Liver (tissue), 8 donors: ENCODE measurements at regions not wholly inside any gene's neighbourhood (a gene's known extent, or its start where the extent isn't known, plus 50 kb on each side); places are given as distances from the start of the nearest gene placed in this dataset.

Experiments used
- DNase-seq: peaks from one replicate; pipeline ENCODE4 v3.0.0-alpha.2; 2017; ENCODE audit warnings: low spot score
- H3K27ac ChIP-seq, 2 donors: one replicate each; pipeline ENCODE4 v1.7.0; 2013; ENCODE audit warnings: inconsistent platforms in 2 of 2, low read length in 2 of 2, control low read depth in 1 of 2, low read depth in 1 of 2, mild to moderate bottlenecking in 1 of 2
- H3K27me3 ChIP-seq, 4 donors: one replicate each; pipeline versions ENCODE4 v1.6.1 to v1.7.0; 2013; ENCODE audit warnings: low read length in 3 of 4, inconsistent platforms in 1 of 4, mild to moderate bottlenecking in 1 of 4, moderate library complexity in 1 of 4; ENCODE audit not compliant: control insufficient read depth in 4 of 4, insufficient read depth in 4 of 4
- H3K36me3 ChIP-seq, 4 donors: one replicate each; pipeline versions ENCODE4 v1.6.1 to v1.7.0; 2013; ENCODE audit warnings: low read length in 3 of 4, mild to moderate bottlenecking in 3 of 4, low read depth in 1 of 4, moderate library complexity in 1 of 4; ENCODE audit not compliant: control insufficient read depth in 4 of 4, insufficient read depth in 3 of 4
- H3K4me1 ChIP-seq, 4 donors: one replicate each; pipeline versions ENCODE4 v1.6.1 to v1.7.0; 2013; ENCODE audit warnings: low read length in 3 of 4, mild to moderate bottlenecking in 3 of 4, moderate library complexity in 1 of 4; ENCODE audit not compliant: control insufficient read depth in 4 of 4, insufficient read depth in 4 of 4
- H3K4me3 ChIP-seq, 3 donors: one replicate each; pipeline versions ENCODE4 v1.6.1 to v1.7.0; 2013; ENCODE audit warnings: low read length in 3 of 3, control low read depth in 1 of 3, low read depth in 1 of 3, mild to moderate bottlenecking in 1 of 3
- H3K9ac ChIP-seq, 2 donors: one replicate each; pipeline ENCODE4 v1.7.0; 2013; ENCODE audit warnings: low read length in 2 of 2, mild to moderate bottlenecking in 2 of 2, moderate library complexity in 2 of 2, control low read depth in 1 of 2, low read depth in 1 of 2
- H3K9me3 ChIP-seq, 4 donors: one replicate each; pipeline versions ENCODE4 v1.6.1 to v1.7.0; 2013; ENCODE audit warnings: low read length in 3 of 4; ENCODE audit not compliant: control insufficient read depth in 4 of 4
- EGR1 ChIP-seq, 2 donors: IDR thresholded peaks; 2 replicates each; pipeline ENCODE4 v1.6.1; 2016 to 2018; ENCODE audit warnings: antibody characterized with exemption in 2 of 2, low read depth in 2 of 2
- FOXA1 ChIP-seq: IDR thresholded peaks from 2 replicates; pipeline ENCODE4 v1.6.1; 2016; ENCODE audit warnings: antibody characterized with exemption
- FOXA2 ChIP-seq: IDR thresholded peaks from 2 replicates; pipeline ENCODE4 v1.6.1; 2016; ENCODE audit warnings: antibody characterized with exemption
- GABPA ChIP-seq, 2 donors: IDR thresholded peaks in 1 of 2; conservative IDR thresholded peaks in 1 of 2; 2 replicates each; pipeline ENCODE4 v1.6.1; 2016; ENCODE audit warnings: antibody characterized with exemption in 2 of 2, mild to moderate bottlenecking in 1 of 2, moderate library complexity in 1 of 2
- HNF4A ChIP-seq, 2 donors: conservative IDR thresholded peaks; 2 replicates each; pipeline ENCODE4 v1.6.1; 2016; ENCODE audit warnings: antibody characterized with exemption in 2 of 2, mild to moderate bottlenecking in 2 of 2
- HNF4G ChIP-seq: IDR thresholded peaks from 2 replicates; pipeline ENCODE4 v1.6.1; 2016; ENCODE audit warnings: antibody characterized with exemption
- RAD21 ChIP-seq, 2 donors: IDR thresholded peaks; 2 replicates each; pipeline ENCODE4 v1.6.1; 2016; ENCODE audit warnings: antibody characterized with exemption in 2 of 2, mild to moderate bottlenecking in 2 of 2
- REST ChIP-seq: IDR thresholded peaks from 2 replicates; pipeline ENCODE4 v1.6.1; 2016; ENCODE audit warnings: antibody characterized with exemption, mild to moderate bottlenecking
- RXRA ChIP-seq, 2 donors: IDR thresholded peaks; 2 replicates each; pipeline ENCODE4 v1.6.1; 2017 to 2018; ENCODE audit warnings: antibody characterized with exemption in 2 of 2, mild to moderate bottlenecking in 1 of 2
- SP1 ChIP-seq: IDR thresholded peaks from 2 replicates; pipeline ENCODE4 v1.6.1; 2018; ENCODE audit warnings: antibody characterized with exemption, mild to moderate bottlenecking
- TAF1 ChIP-seq: conservative IDR thresholded peaks from 2 replicates; pipeline ENCODE4 v1.6.1; 2016; ENCODE audit warnings: antibody characterized with exemption, mild to moderate bottlenecking
- WGBS: extraction: QIAGEN DNeasy Blood & Tissue Kit; methylation state at CpG from one replicate; pipeline ENCODE4 v1.1.7; 2013; 5-methylcytosine and 5-hydroxymethylcytosine counted together
- TF ChIP-seq, protein P1 (sequence below): IDR thresholded peaks from 2 replicates; pipeline ENCODE4 v1.6.1; 2016; ENCODE audit warnings: antibody characterized with exemption
- TF ChIP-seq, protein P2 (sequence below): fragments of 150-350 bp; IDR thresholded peaks from 2 replicates; pipeline ENCODE4 v1.5.1; 2017; ENCODE audit warnings: improper control_type of control experiment, low read depth, low read length; ENCODE audit not compliant: missing input control
- donor health status: healthy.
- donor health status: healthy.
- donor health status: healthy.
- donor health status: healthy.
- donor health status: healthy.

DNA sequence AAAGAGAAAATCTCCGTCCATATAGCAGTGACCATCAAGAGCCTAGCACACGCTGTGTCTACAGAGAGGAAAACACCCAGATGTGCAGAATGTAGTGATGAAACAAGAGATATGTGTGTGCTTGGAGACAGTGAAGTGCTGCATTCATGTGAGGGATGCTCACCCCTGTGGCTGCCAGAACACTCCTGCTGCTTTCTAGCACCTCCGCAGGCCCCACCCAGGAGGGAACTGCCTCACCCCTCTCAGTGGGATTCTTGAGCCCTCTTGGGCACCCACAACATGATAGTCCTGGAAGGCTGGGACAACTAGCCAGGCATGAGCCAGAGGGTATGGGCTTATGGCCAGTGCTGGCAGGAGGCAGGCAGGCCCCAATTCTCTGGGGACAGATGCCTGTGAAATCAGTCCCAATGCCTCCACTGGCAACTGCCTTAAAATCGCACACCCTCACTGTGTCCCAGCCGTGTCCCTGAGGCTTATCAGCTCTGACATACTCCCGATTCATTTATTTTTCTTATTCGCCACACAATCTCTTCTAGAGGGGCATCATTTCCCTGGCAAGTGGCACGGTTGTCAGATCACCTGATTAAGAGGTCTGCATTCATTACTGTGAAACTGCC lies 73.2 kb upstream of the FSTL4 start:
- no peaks in the 10 kb centered on the region for H3K9me3 ChIP-seq
- TF ChIP-seq EGR1 (IDR thresholded peaks at IDR 0.05; ENCODE audit: low read depth in 2 of 2) (no peak), RAD21 (IDR thresholded peaks at IDR 0.05) (no peak), HNF4G (no peak), FOXA2 (no peak), SP1 (no peak), HNF4A (conservative IDR thresholded peaks at IDR 0.05) (no peak), FOXA1 (no peak), REST (no peak), TAF1 (no peak), GABPA (IDR thresholded peaks at IDR 0.05 in 1 of 2, conservative IDR thresholded peaks at IDR 0.05 in 1 of 2) (no peak)
- TF ChIP-seq, protein P1, sequence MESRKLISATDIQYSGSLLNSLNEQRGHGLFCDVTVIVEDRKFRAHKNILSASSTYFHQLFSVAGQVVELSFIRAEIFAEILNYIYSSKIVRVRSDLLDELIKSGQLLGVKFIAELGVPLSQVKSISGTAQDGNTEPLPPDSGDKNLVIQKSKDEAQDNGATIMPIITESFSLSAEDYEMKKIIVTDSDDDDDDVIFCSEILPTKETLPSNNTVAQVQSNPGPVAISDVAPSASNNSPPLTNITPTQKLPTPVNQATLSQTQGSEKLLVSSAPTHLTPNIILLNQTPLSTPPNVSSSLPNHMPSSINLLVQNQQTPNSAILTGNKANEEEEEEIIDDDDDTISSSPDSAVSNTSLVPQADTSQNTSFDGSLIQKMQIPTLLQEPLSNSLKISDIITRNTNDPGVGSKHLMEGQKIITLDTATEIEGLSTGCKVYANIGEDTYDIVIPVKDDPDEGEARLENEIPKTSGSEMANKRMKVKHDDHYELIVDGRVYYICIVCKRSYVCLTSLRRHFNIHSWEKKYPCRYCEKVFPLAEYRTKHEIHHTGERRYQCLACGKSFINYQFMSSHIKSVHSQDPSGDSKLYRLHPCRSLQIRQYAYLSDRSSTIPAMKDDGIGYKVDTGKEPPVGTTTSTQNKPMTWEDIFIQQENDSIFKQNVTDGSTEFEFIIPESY: no peak
- TF ChIP-seq, protein P2, sequence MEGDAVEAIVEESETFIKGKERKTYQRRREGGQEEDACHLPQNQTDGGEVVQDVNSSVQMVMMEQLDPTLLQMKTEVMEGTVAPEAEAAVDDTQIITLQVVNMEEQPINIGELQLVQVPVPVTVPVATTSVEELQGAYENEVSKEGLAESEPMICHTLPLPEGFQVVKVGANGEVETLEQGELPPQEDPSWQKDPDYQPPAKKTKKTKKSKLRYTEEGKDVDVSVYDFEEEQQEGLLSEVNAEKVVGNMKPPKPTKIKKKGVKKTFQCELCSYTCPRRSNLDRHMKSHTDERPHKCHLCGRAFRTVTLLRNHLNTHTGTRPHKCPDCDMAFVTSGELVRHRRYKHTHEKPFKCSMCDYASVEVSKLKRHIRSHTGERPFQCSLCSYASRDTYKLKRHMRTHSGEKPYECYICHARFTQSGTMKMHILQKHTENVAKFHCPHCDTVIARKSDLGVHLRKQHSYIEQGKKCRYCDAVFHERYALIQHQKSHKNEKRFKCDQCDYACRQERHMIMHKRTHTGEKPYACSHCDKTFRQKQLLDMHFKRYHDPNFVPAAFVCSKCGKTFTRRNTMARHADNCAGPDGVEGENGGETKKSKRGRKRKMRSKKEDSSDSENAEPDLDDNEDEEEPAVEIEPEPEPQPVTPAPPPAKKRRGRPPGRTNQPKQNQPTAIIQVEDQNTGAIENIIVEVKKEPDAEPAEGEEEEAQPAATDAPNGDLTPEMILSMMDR: no peak
- no peak overlapping the region for H3K4me3 ChIP-seq
- no peaks in the 10 kb centered on the region for H3K4me1 ChIP-seq
- H3K27ac ChIP-seq: no peak overlapping the region
- H3K9ac ChIP-seq: no peak overlapping the region
- peaks cover 0 to 10% (median 0%) of the 10 kb centered on the region in 4 donors for H3K27me3 ChIP-seq
- no peak for DNase-seq
- H3K36me3 ChIP-seq: no peaks in the 10 kb centered on the region
- WGBS: 74% methylated on average over 8 of the region's 8 CpGs

DNA sequence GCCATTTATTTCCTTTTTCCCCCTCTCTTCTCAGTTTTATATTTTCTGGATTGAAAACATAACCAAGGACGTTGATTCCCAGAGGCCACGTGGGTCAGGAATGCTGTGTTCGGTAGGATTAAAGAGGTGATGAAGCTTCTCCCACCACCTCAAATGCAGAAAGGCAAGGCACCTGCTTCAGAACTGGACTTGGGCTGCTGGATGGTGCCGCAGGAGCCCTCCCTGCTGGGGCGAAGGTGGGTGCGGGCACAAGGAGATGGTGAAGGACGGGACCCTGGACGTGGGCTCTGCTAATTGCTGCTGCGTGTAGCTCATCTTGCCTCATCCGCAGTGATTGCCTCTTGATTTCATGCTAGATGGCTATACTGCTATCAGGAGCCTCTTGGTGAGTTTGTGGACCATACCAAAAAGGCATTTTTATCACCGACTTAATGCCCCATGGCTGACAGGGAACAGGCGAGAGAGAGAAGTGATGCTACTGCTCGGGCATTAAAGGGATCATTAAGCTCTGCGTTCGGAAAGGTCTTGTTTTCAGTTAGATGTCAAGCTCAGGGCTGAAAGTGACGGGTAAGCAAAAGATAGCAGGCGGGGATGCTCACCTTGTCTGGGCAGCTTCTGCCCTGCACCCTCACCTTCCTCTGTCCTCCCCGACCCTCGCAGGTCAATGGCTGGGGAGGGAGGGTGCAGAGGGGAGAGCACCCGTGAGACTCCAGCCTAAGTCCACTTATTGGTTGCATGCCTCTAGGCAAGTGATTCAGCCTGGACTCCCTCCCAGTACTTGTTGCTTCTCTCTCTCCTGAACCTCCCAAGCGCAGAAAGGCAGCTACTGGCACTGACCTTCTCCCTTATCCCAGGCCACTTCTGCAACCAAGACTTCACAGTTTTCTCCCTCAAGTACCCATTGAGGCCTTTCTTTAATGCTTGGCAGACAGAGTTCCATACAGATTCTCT lies 71.6 kb upstream of the FSTL4 start:
- no peaks in the 10 kb centered on the region for H3K4me1 ChIP-seq
- TF ChIP-seq, protein P1: no peak
- TF ChIP-seq EGR1 (IDR thresholded peaks at IDR 0.05; ENCODE audit: low read depth in 2 of 2): no peak
- TF ChIP-seq RXRA (IDR thresholded peaks at IDR 0.05): no peak
- H3K9me3 ChIP-seq: no peaks in the 10 kb centered on the region
- H3K36me3 ChIP-seq: no peaks in the 10 kb centered on the region
- WGBS: 79% methylated on average over 21 of the region's 21 CpGs
- H3K27me3 ChIP-seq: peaks cover 0 to 10% (median 0%) of the 10 kb centered on the region in 4 donors
- no peak overlapping the region for H3K27ac ChIP-seq
- H3K9ac ChIP-seq: no peak overlapping the region
- no peak for DNase-seq
- H3K4me3 ChIP-seq: no peak overlapping the region
